Smooth muscle cell (in vitro differentiated cells): ENCODE measurements at regions not wholly inside any gene's neighbourhood (a gene's known extent, or its start where the extent isn't known, plus 50 kb on each side); places are given as distances from the start of the nearest gene placed in this dataset.

Experiments used
- DNase-seq: peaks from one replicate; lab custom pipeline; 2025; ENCODE audit not compliant: unreplicated experiment; lab: John Stamatoyannopoulos, UW
- H2AFZ ChIP-seq: fragments of 200-600 bp; sonication (generic); 2 replicates; pipeline ENCODE4 v1.6.0; 2016; ENCODE audit warnings: antibody characterized with exemption, low read depth, mild to moderate bottlenecking
- H3F3A ChIP-seq: fragments of 200-600 bp; sonication (generic); 2 replicates; pipeline ENCODE4 v1.6.0; 2017; ENCODE audit warnings: antibody characterized with exemption, low read depth
- H3K27ac ChIP-seq: fragments of 200-600 bp; sonication (generic); 2 replicates; pipeline ENCODE4 v1.5.1; 2016; ENCODE audit warnings: low read depth, mild to moderate bottlenecking
- H3K27me3 ChIP-seq: fragments of 200-600 bp; sonication (generic); 2 replicates; pipeline ENCODE4 v1.6.1; 2016; ENCODE audit warnings: low read depth, mild to moderate bottlenecking
- H3K36me3 ChIP-seq: fragments of 200-600 bp; sonication (generic); 2 replicates; pipeline ENCODE4 v1.5.1; 2016; ENCODE audit warnings: low read depth
- H3K4me1 ChIP-seq: fragments of 200-600 bp; sonication (generic); 2 replicates; pipeline ENCODE4 v1.5.1; 2016; ENCODE audit warnings: low read depth
- H3K4me2 ChIP-seq: fragments of 200-600 bp; sonication (generic); 2 replicates; pipeline ENCODE4 v1.6.0; 2016; ENCODE audit warnings: mild to moderate bottlenecking
- H3K4me3 ChIP-seq: fragments of 200-600 bp; sonication (generic); 2 replicates; pipeline ENCODE4 v1.5.1; 2016; ENCODE audit warnings: mild to moderate bottlenecking
- H3K79me2 ChIP-seq: fragments of 200-600 bp; sonication (generic); 2 replicates; pipeline ENCODE4 v1.6.0; 2016; ENCODE audit warnings: low read depth, mild to moderate bottlenecking
- H3K9ac ChIP-seq: fragments of 200-600 bp; sonication (generic); 2 replicates; pipeline ENCODE4 v1.6.0; 2016; ENCODE audit warnings: low read depth
- H3K9me3 ChIP-seq: fragments of 200-600 bp; sonication (generic); replicated peaks from 2 replicates; pipeline ENCODE4 v1.5.1; 2016; ENCODE audit warnings: low read depth
- H4K20me1 ChIP-seq: fragments of 200-600 bp; sonication (generic); 2 replicates; pipeline ENCODE4 v1.6.0; 2016; ENCODE audit warnings: low read depth
- WGBS: methylation state at CpG from one replicate; pipeline ENCODE4 v1.1.7; 2016; ENCODE audit warnings: low lambda C conversion rate; 5-methylcytosine and 5-hydroxymethylcytosine counted together
- TF ChIP-seq, protein P1 (sequence below): fragments of 200-600 bp; sonication (generic); IDR thresholded peaks from 2 replicates; pipeline ENCODE4 v1.5.1; 2017; ENCODE audit warnings: borderline replicate concordance, mild to moderate bottlenecking, antibody characterized with exemption; ENCODE audit not compliant: insufficient read depth, poor library complexity, severe bottlenecking

DNA sequence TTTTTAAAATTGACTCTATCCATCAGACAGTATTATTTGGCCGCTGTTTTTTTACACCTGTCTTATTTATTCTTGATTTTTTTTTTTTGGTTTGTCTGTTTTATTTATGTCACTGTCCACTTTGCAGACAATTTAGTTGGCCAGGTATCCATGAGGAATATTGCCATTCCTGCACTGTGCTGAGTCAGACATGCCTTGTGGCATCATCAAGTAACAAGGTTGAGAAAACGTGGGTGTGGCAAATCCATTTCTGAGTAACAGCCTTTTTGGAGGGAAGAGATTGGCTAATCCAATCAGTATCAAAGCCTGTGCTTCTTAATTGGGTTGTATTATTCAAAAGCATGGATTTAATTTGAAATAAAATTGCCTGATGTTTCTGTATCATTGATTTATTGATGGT lies 463.1 kb downstream of the USP25 start:
- no peak overlapping the region for H3K4me2 ChIP-seq
- H3K79me2 ChIP-seq = no peaks in the 10 kb centered on the region
- H3K4me3 ChIP-seq = no peak overlapping the region
- no peaks in the 10 kb centered on the region for H3F3A ChIP-seq
- WGBS = 82% methylated on average over 2 of the region's 2 CpGs
- H3K9me3 ChIP-seq = no peaks in the 10 kb centered on the region
- TF ChIP-seq, protein P1, sequence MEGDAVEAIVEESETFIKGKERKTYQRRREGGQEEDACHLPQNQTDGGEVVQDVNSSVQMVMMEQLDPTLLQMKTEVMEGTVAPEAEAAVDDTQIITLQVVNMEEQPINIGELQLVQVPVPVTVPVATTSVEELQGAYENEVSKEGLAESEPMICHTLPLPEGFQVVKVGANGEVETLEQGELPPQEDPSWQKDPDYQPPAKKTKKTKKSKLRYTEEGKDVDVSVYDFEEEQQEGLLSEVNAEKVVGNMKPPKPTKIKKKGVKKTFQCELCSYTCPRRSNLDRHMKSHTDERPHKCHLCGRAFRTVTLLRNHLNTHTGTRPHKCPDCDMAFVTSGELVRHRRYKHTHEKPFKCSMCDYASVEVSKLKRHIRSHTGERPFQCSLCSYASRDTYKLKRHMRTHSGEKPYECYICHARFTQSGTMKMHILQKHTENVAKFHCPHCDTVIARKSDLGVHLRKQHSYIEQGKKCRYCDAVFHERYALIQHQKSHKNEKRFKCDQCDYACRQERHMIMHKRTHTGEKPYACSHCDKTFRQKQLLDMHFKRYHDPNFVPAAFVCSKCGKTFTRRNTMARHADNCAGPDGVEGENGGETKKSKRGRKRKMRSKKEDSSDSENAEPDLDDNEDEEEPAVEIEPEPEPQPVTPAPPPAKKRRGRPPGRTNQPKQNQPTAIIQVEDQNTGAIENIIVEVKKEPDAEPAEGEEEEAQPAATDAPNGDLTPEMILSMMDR = no peak
- no peak overlapping the region for H3K9ac ChIP-seq
- H4K20me1 ChIP-seq = no peaks in the 10 kb centered on the region
- H3K36me3 ChIP-seq = no peaks in the 10 kb centered on the region
- no peak overlapping the region for H3K27ac ChIP-seq
- peaks cover 16% of the 10 kb centered on the region for H3K4me1 ChIP-seq
- no peaks in the 10 kb centered on the region for H3K27me3 ChIP-seq
- H2AFZ ChIP-seq = no peak overlapping the region
- DNase-seq = no peak

DNA sequence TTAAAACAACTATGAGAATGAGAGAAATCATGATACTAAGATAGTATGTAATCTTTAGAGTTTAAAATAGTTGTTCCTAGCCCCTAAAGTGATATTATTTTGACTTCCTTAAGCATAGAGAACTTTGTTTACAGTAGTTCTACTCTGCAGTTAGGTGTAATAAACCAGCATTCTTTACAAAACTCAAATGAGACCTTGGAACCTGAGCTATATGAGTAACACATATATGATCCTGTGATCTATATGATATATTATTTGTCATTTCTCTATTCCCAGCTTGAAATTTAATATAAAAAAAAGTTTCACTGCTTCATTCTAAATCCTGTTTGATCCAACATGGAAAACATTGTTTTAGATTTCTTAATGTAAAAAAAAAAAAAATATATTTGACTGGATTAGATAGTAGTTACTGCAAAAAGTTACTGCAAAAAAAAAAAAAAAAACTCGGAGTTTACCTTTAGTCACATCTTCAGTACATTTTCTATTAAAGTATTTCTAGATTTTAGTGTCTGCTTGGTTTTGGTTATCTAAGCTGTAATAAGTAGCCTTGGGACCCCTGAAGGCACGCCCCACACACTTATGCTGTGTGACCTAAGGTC lies 463.8 kb downstream of the USP25 start:
- H3K9me3 ChIP-seq = no peaks in the 10 kb centered on the region
- peak overlapping the region; percentile 75 for H3K4me2 ChIP-seq
- H3K9ac ChIP-seq = no peak overlapping the region
- H3K36me3 ChIP-seq = no peaks in the 10 kb centered on the region
- peak overlapping the region; percentile 35 for H3K27ac ChIP-seq
- no peaks in the 10 kb centered on the region for H4K20me1 ChIP-seq
- peaks cover 16% of the 10 kb centered on the region for H3K4me1 ChIP-seq
- no peaks in the 10 kb centered on the region for H3K27me3 ChIP-seq
- TF ChIP-seq, protein P1 = no peak
- 22% methylated on average over 2 of the region's 2 CpGs for WGBS
- H3K79me2 ChIP-seq = no peaks in the 10 kb centered on the region
- H3K4me3 ChIP-seq = peak overlapping the region; percentile 43
- no peaks in the 10 kb centered on the region for H3F3A ChIP-seq
- peak overlapping the region; percentile 81 for H2AFZ ChIP-seq
- no peak for DNase-seq

- H2AFZ ChIP-seq = peak overlapping the region; percentile 81
- H3K79me2 ChIP-seq = no peaks in the 10 kb centered on the region
- TF ChIP-seq, protein P1 = no peak
- no peaks in the 10 kb centered on the region for H3F3A ChIP-seq
- no peak overlapping the region for H3K9ac ChIP-seq
- DNase-seq = no peak
- peaks cover 16% of the 10 kb centered on the region for H3K4me1 ChIP-seq
- H3K27me3 ChIP-seq = no peaks in the 10 kb centered on the region
- peak overlapping the region; percentile 35 for H3K27ac ChIP-seq
- H4K20me1 ChIP-seq = no peaks in the 10 kb centered on the region
- no peaks in the 10 kb centered on the region for H3K9me3 ChIP-seq
- H3K4me3 ChIP-seq = peak overlapping the region; percentile 43
- H3K36me3 ChIP-seq = no peaks in the 10 kb centered on the region
- peak overlapping the region; percentile 75 for H3K4me2 ChIP-seq
- 36% methylated on average over 9 of the region's 9 CpGs for WGBS
These were observed 464.5 kb downstream of the USP25 start for GRCh38 chr21:16194095-16194787.
